ENCODE measurements at regions not wholly inside any gene's neighbourhood (a gene's known extent, or its start where the extent isn't known, plus 50 kb on each side); places are given as distances from the start of the nearest gene placed in this dataset.

GRCh38 chr18:22604986-22605421 is 187.3 kb upstream of the CTAGE1 start:
- no peak for TF ChIP-seq POLR2A (IDR thresholded peaks at IDR 0.05; ENCODE audit: extremely low read depth, insufficient read length)
- TF ChIP-seq CTCF (IDR thresholded peaks at IDR 0.05; ENCODE audit: low read depth, low read length): no peak
- no peak for TF ChIP-seq MAX (IDR thresholded peaks at IDR 0.05; ENCODE audit: low read depth, low read length)
